ENCODE measurements at regions not wholly inside any gene's neighbourhood (a gene's known extent, or its start where the extent isn't known, plus 50 kb on each side); places are given as distances from the start of the nearest gene placed in this dataset.
"Not testable (repeated sequence)": the region's sequence is repeated elsewhere in the genome, so short reads cannot be mapped to it uniquely, and the experiment has no call there.

GRCh38 chr2:48197618-48198017 lies 116.9 kb upstream of the FOXN2 start:
- DNase-seq, result no peak

GRCh38 chr2:48198371-48198770 lies 116.1 kb upstream of the FOXN2 start:
- no peak for DNase-seq

GRCh38 chr2:48199070-48199469 lies 115.4 kb upstream of the FOXN2 start:
- DNase-seq, result no peak

GRCh38 chr2:48200620-48201293 lies 113.7 kb upstream of the FOXN2 start:
- no peak for DNase-seq

GRCh38 chr2:48201435-48201834 lies 113.0 kb upstream of the FOXN2 start:
- DNase-seq, result not testable (repeated sequence)

- no peak for DNase-seq
Measured at GRCh38 chr2:48202863-48203642, 111.4 kb upstream of the FOXN2 start.

DNA sequence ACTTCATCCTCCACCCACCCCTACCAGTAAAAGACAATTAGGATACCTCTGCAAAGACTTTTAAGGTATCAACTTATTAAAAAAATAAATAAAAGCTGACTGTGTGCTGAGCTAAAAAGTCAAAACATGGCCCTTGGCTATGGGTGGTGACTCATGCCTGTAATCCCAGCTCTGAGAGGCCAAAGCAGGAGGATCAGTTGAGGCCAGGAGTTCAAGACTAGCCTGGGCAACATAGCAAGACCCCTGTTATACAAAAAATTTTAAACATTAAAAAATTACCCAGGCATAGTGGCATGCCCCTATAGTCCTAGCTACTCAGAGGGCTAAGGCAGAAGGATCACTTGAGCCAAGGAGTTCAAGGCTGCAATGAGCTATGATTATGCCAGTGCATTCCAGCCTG lies 110.8 kb upstream of the FOXN2 start:
- no peak for DNase-seq

DNA sequence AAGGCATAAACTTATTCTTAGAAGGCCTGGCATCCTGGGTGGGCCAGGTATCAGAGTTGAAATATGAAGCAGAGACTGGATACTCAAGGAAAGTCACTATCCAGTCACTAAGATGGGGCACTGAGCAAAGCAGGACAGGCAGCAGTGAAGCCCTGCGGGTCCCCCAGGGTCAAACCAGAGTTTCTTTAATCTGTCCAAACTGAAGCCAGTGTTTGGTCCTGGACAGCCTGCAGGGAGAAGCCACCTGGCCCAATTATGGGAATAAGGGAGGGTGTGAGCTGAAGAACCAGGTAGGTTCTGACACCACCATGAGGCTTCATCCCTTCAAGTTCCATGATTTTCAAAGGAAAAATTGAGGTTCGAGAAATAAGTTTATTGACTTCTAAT lies 109.7 kb upstream of the FOXN2 start:
- no peak for DNase-seq

DNA sequence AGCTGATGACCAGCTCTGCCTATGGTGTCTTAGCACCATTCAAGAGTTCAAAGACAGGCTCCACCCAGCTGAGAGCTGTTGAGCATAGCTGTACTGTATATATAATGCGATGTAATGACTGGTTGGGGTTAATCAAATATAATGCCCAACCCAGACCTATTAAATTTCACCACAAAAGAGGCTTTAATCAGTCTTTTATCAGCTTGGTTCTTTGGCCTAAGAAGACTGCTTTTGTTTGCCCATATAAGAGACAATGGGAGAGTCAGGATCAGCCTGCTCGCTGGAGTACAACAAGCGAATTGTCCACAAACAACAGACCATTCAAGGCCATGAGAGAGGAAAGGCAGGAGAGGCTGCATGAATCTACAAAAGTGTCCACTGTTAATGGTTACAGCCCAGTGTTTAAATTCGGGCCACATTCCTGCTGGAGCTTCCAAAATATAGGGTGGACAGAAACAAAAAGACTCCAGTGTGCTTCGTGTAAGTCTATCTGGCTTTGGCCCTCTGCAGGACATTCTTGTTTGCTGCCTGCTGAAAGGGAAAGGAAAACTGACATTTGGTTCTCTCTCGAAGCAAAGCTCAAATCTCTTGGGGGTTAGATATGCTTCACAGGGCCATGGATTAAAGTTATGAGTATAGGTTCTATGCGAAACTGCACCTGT lies 109.2 kb upstream of the FOXN2 start:
- no peak for DNase-seq

DNA sequence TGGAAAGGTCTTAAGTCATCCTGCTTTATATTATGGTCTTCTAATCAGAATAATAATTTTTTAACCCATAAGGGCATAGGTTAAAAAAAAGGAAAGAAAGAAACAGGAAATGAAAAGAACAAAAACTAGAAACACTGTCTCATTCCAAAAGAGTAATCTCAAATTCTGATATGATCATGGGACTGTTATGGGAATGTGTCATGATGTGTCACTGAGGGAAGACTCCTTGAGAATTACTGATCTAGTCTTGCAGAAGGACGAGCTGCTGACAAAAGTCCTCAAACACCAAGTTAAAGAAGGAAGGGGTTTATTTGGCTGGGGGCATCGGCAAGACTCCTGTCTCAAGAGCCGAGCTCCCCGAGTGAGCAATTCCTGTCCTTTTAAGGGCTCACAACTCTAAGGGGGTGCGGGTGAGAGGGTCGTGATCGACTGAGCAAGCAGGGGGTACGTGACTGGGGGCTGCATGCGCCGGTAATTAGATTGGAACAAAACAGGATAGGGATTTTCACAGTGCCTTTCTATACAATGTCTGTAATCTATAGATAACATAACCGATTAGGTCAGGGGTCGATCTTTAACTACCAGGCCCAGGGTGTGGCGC lies 108.3 kb upstream of the FOXN2 start:
- not testable (repeated sequence) for DNase-seq

GRCh38 chr2:48207201-48207641 lies 107.3 kb upstream of the FOXN2 start:
- no peak for DNase-seq

- no peak for DNase-seq
Measured at GRCh38 chr2:48207851-48208250, 106.6 kb upstream of the FOXN2 start.

- DNase-seq, result no peak
Measured at GRCh38 chr2:48209214-48209885, 105.1 kb upstream of the FOXN2 start.

DNA sequence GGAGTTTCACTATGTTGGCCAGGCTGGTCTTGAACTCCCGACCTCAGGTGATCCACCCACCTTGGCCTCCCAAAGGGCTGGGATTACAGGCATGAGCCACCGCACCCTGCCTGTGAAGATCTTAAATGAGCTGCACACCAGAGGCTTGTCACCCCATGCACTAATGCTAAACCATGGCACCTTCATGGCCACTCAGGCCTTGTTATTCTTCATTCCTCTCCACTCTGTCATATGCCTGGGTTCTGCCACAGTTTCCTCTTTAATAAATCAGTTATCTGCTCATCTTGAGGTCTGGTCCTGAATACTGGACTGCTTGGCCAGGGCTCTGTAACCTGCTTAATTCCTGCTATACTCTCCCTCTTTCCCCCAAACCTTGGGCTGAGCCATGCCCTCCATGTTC lies 104.3 kb upstream of the FOXN2 start:
- DNase-seq, result no peak

GRCh38 chr2:48213646-48214045 lies 100.8 kb upstream of the FOXN2 start:
- DNase-seq, result no peak

GRCh38 chr2:48218169-48218568 lies 96.3 kb upstream of the FOXN2 start:
- no peak for DNase-seq

DNA sequence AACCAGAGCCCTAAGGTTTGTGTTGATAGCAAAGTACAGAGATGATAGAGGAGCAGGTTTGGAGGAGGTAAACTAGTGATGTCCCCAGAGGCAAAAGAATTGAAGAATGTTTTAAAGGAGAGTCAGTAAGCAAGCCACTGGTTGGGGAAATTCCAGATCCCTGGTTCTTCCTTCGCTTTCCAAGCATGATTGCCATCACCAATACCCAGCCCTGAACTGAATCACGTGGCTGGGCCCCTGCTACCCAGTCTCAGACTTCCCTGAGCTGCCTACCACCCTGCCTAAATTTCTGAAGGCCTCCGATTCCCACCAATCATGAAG lies 95.3 kb upstream of the FOXN2 start:
- DNase-seq, result no peak

GRCh38 chr2:48219555-48220436 lies 94.7 kb upstream of the FOXN2 start:
- DNase-seq, result no peak

- no peak for DNase-seq
Measured at GRCh38 chr2:48220501-48220900, 94.0 kb upstream of the FOXN2 start.

DNA sequence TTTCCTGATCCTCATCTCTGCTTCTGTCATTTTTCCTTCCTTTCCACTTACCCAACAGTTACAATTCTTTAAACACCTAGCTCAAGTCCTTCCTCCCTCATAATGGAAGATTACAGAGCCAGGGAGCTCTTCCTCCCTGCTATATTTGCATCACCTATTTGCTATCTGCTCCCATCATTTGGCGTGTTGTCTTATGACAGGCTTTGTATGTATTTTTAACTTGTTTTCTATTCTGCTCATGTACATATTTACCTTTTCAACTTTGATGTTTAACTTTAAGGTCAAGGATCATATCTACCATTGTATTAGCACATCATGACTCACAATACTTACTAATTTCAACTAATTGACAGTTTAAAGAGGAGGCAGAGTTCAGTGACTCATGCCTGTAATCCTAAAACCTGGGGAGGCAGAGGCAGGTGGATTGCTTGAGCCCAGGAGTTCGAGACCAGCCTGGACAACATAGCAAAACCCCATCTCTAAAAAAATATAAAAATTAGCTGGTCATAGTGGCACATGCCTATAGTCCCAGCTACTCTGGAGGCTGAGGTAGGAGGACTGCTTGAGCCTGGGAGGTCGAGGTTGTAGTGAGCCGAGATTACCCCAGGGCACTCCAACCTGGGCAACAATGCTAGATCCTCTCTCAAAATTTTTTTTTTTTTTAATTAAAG lies 92.5 kb upstream of the FOXN2 start:
- DNase-seq, result no peak

- no peak for DNase-seq
Measured at GRCh38 chr2:48227617-48228344, 86.7 kb upstream of the FOXN2 start.
